SIG-M5 (cell line): ENCODE measurements at regions not wholly inside any gene's neighbourhood (a gene's known extent, or its start where the extent isn't known, plus 50 kb on each side); places are given as distances from the start of the nearest gene placed in this dataset.

ENCODE experiments used
- DNase-seq: peaks from one replicate; lab custom pipeline; 2025; lab: John Stamatoyannopoulos, UW

- no peak for DNase-seq
These were observed 211.9 kb upstream of the VRK2 start for GRCh38 chr2:57834666-57835065.

GRCh38 chr2:57842531-57842930, 204.1 kb upstream of the VRK2 start:
- no peak for DNase-seq

- no peak for DNase-seq
These were observed 203.4 kb upstream of the VRK2 start for GRCh38 chr2:57843158-57843557.

GRCh38 chr2:57848723-57849122, 197.9 kb upstream of the VRK2 start:
- DNase-seq: no peak

- no peak for DNase-seq
These were observed 196.8 kb upstream of the VRK2 start for GRCh38 chr2:57849843-57850242.

- DNase-seq: no peak
These were observed 196.0 kb upstream of the VRK2 start for GRCh38 chr2:57850415-57851130.

- DNase-seq: no peak
These were observed 191.4 kb upstream of the VRK2 start for GRCh38 chr2:57855212-57855611.

GRCh38 chr2:57859755-57860154, 186.9 kb upstream of the VRK2 start:
- no peak for DNase-seq

- no peak for DNase-seq
These were observed 184.5 kb upstream of the VRK2 start for GRCh38 chr2:57862153-57862552.

GRCh38 chr2:57862727-57863126, 183.9 kb upstream of the VRK2 start:
- no peak for DNase-seq

- DNase-seq: no peak
These were observed 181.7 kb upstream of the VRK2 start for GRCh38 chr2:57864926-57865325.

- DNase-seq: no peak
These were observed 178.9 kb upstream of the VRK2 start for GRCh38 chr2:57867730-57868129.

- no peak for DNase-seq
These were observed 177.9 kb upstream of the VRK2 start for GRCh38 chr2:57868619-57869139.

GRCh38 chr2:57869758-57870344, 176.8 kb upstream of the VRK2 start:
- no peak for DNase-seq

GRCh38 chr2:57876313-57876712, 170.3 kb upstream of the VRK2 start:
- no peak for DNase-seq

GRCh38 chr2:57877811-57878170, 168.8 kb upstream of the VRK2 start:
- no peak for DNase-seq

- no peak for DNase-seq
These were observed 168.3 kb upstream of the VRK2 start for GRCh38 chr2:57878171-57878865.

GRCh38 chr2:57878866-57879210, 167.8 kb upstream of the VRK2 start:
- no peak for DNase-seq

GRCh38 chr2:57880446-57880845, 166.2 kb upstream of the VRK2 start:
- DNase-seq: no peak

GRCh38 chr2:57880967-57881366, 165.6 kb upstream of the VRK2 start:
- no peak for DNase-seq

GRCh38 chr2:57881998-57882888, 164.4 kb upstream of the VRK2 start:
- DNase-seq: no peak

GRCh38 chr2:57882895-57883515, 163.6 kb upstream of the VRK2 start:
- no peak for DNase-seq
